ENCODE measurements at regions not wholly inside any gene's neighbourhood (a gene's known extent, or its start where the extent isn't known, plus 50 kb on each side); places are given as distances from the start of the nearest gene placed in this dataset.
A peak's percentile ranks its signal among the peaks of the same experiment; 100 is the strongest.

GRCh38 chr14:106199097-106199496 is 672.7 kb downstream of the TMEM121 start:
- H3K36me3 Mint-ChIP-seq (ENCODE audit: low read depth), result no peaks in the 10 kb centered on the region
- peaks cover 15% of the 10 kb centered on the region for H3K4me1 Mint-ChIP-seq (ENCODE audit: low read depth)
- H3K9me3 Mint-ChIP-seq, result no peaks in the 10 kb centered on the region
- no peak overlapping the region for H3K4me3 Mint-ChIP-seq
- peaks cover 74% of the 10 kb centered on the region for H3K27me3 Mint-ChIP-seq (ENCODE audit: low read depth)
- no peak overlapping the region for H3K27ac Mint-ChIP-seq

GRCh38 chr14:106200541-106201315 is 674.3 kb downstream of the TMEM121 start:
- peaks cover 65% of the 10 kb centered on the region for H3K27me3 Mint-ChIP-seq (ENCODE audit: low read depth)
- no peak overlapping the region for H3K27ac Mint-ChIP-seq
- H3K36me3 Mint-ChIP-seq (ENCODE audit: low read depth), result no peaks in the 10 kb centered on the region

DNA sequence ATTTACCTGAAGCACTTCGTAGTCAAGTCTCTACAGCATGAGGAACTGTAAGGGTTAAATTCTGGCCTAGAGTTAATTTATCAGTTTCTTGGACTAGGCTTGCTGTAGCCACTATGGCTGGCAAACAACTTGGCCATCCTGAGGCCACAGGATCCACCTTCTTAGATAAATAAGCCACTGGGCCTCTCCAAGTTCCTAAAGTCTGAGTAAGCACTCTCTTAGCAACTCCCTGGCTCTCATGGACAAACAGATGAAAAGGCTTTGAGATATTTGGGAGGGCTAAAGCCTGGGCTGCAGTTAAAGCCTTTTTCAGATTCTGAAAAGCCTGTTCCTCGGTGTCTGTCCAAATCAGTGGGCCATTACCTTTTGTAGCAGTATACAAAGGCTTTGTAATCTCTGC is 675.0 kb downstream of the TMEM121 start:
- Mint-ChIP-seq H3K27ac (no peak overlapping the region), H3K36me3 (ENCODE audit: low read depth) (no peaks in the 10 kb centered on the region), H3K9me3 (no peaks in the 10 kb centered on the region), H3K27me3 (ENCODE audit: low read depth) (peaks cover 61% of the 10 kb centered on the region), H3K4me3 (no peak overlapping the region), H3K4me1 (ENCODE audit: low read depth) (peaks cover 13% of the 10 kb centered on the region)

More at GRCh38 chr14:106200541-106201315, 674.3 kb downstream of the TMEM121 start:
- H3K4me1 Mint-ChIP-seq (ENCODE audit: low read depth), result peaks cover 15% of the 10 kb centered on the region
- H3K9me3 Mint-ChIP-seq, result no peaks in the 10 kb centered on the region
- peak overlapping the region; percentile 26 for H3K4me3 Mint-ChIP-seq

GRCh38 chr14:106203438-106203837 is 677.1 kb downstream of the TMEM121 start:
- H3K4me1 Mint-ChIP-seq (ENCODE audit: low read depth), result peaks cover 9% of the 10 kb centered on the region
- H3K36me3 Mint-ChIP-seq (ENCODE audit: low read depth), result no peaks in the 10 kb centered on the region
- H3K27me3 Mint-ChIP-seq (ENCODE audit: low read depth), result peaks cover 56% of the 10 kb centered on the region
- no peak overlapping the region for H3K27ac Mint-ChIP-seq
- H3K4me3 Mint-ChIP-seq, result no peak overlapping the region
- H3K9me3 Mint-ChIP-seq, result no peaks in the 10 kb centered on the region

DNA sequence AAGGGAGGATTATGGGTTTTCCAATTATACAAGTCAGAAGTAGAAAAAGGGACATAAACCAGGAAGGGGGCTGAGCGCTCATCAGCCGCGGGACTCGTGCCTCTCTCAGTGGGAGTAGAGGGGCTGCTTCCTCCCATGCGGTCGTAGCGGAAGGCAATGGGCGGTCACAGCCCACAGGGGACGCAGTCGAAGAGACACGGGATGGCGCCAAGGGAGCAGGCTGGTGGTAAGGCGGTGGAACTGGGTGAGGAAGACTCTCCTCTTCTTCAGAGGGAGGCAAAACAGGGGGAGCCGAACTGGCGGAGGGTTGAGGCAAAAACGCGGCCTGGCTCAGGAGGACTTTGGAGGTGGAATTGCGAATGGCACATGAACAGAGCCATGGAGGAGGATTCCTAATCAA is 677.7 kb downstream of the TMEM121 start:
- H3K4me3 Mint-ChIP-seq, result no peak overlapping the region
- H3K36me3 Mint-ChIP-seq (ENCODE audit: low read depth), result no peaks in the 10 kb centered on the region
- peaks cover 9% of the 10 kb centered on the region for H3K4me1 Mint-ChIP-seq (ENCODE audit: low read depth)
- no peaks in the 10 kb centered on the region for H3K9me3 Mint-ChIP-seq
- H3K27me3 Mint-ChIP-seq (ENCODE audit: low read depth), result peaks cover 55% of the 10 kb centered on the region
- no peak overlapping the region for H3K27ac Mint-ChIP-seq

DNA sequence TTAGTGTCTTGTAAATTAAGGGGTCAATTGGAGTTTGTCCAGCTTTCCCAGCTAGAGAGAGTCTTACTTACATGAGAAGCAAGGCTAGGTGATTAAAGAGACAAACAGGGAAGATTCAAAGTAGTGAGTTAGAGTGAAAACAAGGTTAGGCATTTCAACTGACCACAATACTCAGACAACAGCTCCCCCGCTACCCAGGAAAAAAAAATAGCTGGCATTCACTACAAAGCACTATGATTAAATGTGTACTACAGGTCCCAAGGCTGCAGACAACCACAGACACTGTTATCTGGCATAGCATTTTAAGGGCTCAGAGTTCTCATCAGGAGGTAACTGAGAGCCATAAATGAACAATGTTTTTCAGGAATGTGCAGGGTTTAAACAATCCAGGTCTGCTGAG is 680.9 kb downstream of the TMEM121 start:
- H3K9me3 Mint-ChIP-seq, result no peaks in the 10 kb centered on the region
- H3K27ac Mint-ChIP-seq, result no peak overlapping the region
- no peak overlapping the region for H3K4me3 Mint-ChIP-seq
- H3K4me1 Mint-ChIP-seq (ENCODE audit: low read depth), result no peaks in the 10 kb centered on the region
- H3K36me3 Mint-ChIP-seq (ENCODE audit: low read depth), result no peaks in the 10 kb centered on the region
- peaks cover 38% of the 10 kb centered on the region for H3K27me3 Mint-ChIP-seq (ENCODE audit: low read depth)

DNA sequence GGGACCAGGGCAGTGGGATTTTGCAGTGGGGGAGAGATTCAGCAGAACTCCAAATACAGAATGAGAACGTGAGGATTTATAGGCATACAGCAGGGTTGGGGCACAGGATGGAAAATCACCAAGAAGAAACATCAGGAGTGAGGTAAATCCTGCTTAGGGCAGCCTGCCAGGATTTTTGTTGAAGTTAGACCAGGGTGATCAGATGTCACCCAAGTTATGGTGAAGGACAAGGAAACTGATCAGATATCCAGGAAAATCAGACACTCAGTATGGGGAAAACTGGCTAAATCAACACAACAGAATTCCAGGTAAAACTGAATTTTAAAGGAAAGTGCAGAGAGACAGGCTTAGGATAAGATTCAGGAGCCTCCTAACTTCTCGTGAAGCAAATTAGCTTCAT is 682.4 kb downstream of the TMEM121 start:
- Mint-ChIP-seq H3K9me3 (no peaks in the 10 kb centered on the region), H3K4me3 (no peak overlapping the region), H3K27me3 (ENCODE audit: low read depth) (peaks cover 32% of the 10 kb centered on the region), H3K27ac (no peak overlapping the region), H3K4me1 (ENCODE audit: low read depth) (no peaks in the 10 kb centered on the region), H3K36me3 (ENCODE audit: low read depth) (no peaks in the 10 kb centered on the region)

- H3K27me3 Mint-ChIP-seq (ENCODE audit: low read depth), result peaks cover 38% of the 10 kb centered on the region
- no peaks in the 10 kb centered on the region for H3K4me1 Mint-ChIP-seq (ENCODE audit: low read depth)
- H3K36me3 Mint-ChIP-seq (ENCODE audit: low read depth), result no peaks in the 10 kb centered on the region
- H3K9me3 Mint-ChIP-seq, result no peaks in the 10 kb centered on the region
- H3K27ac Mint-ChIP-seq, result no peak overlapping the region
- H3K4me3 Mint-ChIP-seq, result no peak overlapping the region
Measured at GRCh38 chr14:106209755-106210154, 683.4 kb downstream of the TMEM121 start.

GRCh38 chr14:106210650-106211049 is 684.3 kb downstream of the TMEM121 start:
- Mint-ChIP-seq H3K9me3 (no peaks in the 10 kb centered on the region), H3K27me3 (ENCODE audit: low read depth) (peaks cover 42% of the 10 kb centered on the region), H3K36me3 (ENCODE audit: low read depth) (no peaks in the 10 kb centered on the region), H3K27ac (no peak overlapping the region), H3K4me3 (no peak overlapping the region), H3K4me1 (ENCODE audit: low read depth) (no peaks in the 10 kb centered on the region)

DNA sequence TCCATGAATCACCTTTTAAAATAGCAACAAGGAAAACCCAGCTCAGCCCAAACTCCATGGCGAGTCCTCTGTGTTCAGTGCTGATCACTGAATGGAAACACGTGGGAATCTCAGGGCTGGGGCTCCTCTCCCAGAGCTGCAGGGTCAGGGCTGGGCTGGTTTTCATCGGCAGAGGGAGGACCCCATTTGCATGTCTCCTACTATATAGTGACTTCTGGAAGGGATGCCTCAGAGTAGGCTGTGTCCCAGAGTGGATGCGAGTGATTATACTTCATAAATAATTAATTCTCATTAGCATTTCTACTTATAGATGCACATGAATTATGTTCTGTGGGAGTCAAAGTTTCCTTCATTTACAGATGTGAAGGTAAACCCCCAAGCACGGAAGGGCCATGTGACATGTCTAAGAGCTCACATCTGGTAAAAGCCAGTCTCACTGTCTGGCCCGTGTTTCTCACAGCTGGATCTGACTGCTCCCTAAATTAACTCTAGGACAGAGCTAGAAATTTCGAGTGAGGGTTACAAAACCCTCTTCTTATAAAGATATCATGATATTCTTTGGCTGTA is 685.0 kb downstream of the TMEM121 start:
- Mint-ChIP-seq H3K4me3 (no peak overlapping the region), H3K27ac (no peak overlapping the region), H3K9me3 (no peaks in the 10 kb centered on the region)

DNA sequence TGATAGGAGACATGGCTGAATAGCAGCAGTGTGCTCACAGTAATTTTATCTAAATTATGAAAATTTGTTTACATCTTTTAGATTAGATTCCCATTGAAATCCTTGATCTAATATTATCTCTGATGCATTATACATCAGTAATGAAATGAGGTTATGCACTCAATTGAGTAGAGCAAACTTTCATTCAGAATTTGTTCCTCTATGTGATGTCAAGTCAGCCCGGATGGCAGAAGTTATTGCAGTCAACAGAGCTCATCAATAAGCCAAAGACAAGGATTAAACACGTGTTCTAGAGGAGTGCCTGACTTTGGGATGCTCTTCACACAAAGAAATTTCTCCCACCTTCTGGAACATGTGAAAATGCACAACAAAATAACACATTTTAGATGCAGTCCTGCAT is 688.8 kb downstream of the TMEM121 start:
- Mint-ChIP-seq H3K27me3 (ENCODE audit: low read depth) (peaks cover 26% of the 10 kb centered on the region), H3K36me3 (ENCODE audit: low read depth) (no peaks in the 10 kb centered on the region), H3K27ac (no peak overlapping the region), H3K9me3 (no peaks in the 10 kb centered on the region), H3K4me1 (ENCODE audit: low read depth) (no peaks in the 10 kb centered on the region), H3K4me3 (no peak overlapping the region)

More for the DNA sequence above, 685.0 kb downstream of the TMEM121 start:
- H3K4me1 Mint-ChIP-seq (ENCODE audit: low read depth), result no peaks in the 10 kb centered on the region
- H3K36me3 Mint-ChIP-seq (ENCODE audit: low read depth), result no peaks in the 10 kb centered on the region
- H3K27me3 Mint-ChIP-seq (ENCODE audit: low read depth), result peaks cover 46% of the 10 kb centered on the region

DNA sequence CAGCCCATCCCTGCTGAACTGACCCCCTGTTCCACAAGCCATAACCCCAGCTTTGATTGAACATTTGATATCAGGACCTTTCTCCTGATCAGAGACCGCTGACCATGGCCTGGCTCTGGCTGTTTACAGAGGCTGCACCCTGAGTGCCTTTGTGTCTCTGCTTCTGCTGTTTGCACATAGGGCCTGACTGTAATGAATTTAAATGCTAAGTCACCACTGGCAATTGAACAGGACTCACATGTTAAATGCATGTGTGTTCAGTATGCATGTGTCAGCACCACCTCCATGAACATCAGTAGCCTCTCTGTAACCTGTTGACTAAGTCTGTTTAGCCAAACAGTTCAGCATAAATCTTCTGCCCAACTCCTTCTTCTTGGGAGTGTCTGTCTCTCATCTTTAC is 690.3 kb downstream of the TMEM121 start:
- no peaks in the 10 kb centered on the region for H3K36me3 Mint-ChIP-seq (ENCODE audit: low read depth)
- H3K4me3 Mint-ChIP-seq, result no peak overlapping the region
- no peaks in the 10 kb centered on the region for H3K9me3 Mint-ChIP-seq
- H3K4me1 Mint-ChIP-seq (ENCODE audit: low read depth), result no peaks in the 10 kb centered on the region
- H3K27ac Mint-ChIP-seq, result no peak overlapping the region
- peaks cover 27% of the 10 kb centered on the region for H3K27me3 Mint-ChIP-seq (ENCODE audit: low read depth)

GRCh38 chr14:106218174-106218573 is 691.8 kb downstream of the TMEM121 start:
- H3K4me1 Mint-ChIP-seq (ENCODE audit: low read depth), result no peaks in the 10 kb centered on the region
- peaks cover 24% of the 10 kb centered on the region for H3K27me3 Mint-ChIP-seq (ENCODE audit: low read depth)
- H3K9me3 Mint-ChIP-seq, result no peaks in the 10 kb centered on the region
- no peaks in the 10 kb centered on the region for H3K36me3 Mint-ChIP-seq (ENCODE audit: low read depth)
- H3K4me3 Mint-ChIP-seq, result no peak overlapping the region
- H3K27ac Mint-ChIP-seq, result no peak overlapping the region

GRCh38 chr14:106222311-106222710 is 695.9 kb downstream of the TMEM121 start:
- peaks cover 8% of the 10 kb centered on the region for H3K27me3 Mint-ChIP-seq (ENCODE audit: low read depth)
- no peaks in the 10 kb centered on the region for H3K9me3 Mint-ChIP-seq
- H3K4me3 Mint-ChIP-seq, result no peak overlapping the region
- H3K36me3 Mint-ChIP-seq (ENCODE audit: low read depth), result no peaks in the 10 kb centered on the region
- H3K4me1 Mint-ChIP-seq (ENCODE audit: low read depth), result peaks cover 8% of the 10 kb centered on the region
- H3K27ac Mint-ChIP-seq, result no peak overlapping the region

DNA sequence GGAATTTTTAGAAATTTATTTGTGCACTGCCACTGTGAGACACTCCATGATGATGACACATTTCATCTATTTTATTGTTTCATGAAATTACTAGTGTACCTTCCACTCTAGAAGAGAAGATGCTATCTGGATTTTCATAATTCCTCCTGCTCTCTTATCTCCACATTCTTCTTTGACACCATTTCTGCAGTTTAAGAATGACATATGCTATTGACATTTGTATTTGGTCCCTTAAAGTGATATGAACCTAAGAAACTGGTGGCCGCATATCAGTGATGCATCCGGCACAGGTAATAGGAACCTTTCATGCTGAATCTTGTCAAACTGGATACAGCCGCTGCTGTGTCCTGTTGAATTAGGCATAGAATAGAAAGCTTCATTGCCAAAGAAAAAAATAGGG is 696.3 kb downstream of the TMEM121 start:
- Mint-ChIP-seq H3K27me3 (ENCODE audit: low read depth) (peaks cover 7% of the 10 kb centered on the region), H3K36me3 (ENCODE audit: low read depth) (no peaks in the 10 kb centered on the region), H3K27ac (no peak overlapping the region), H3K4me1 (ENCODE audit: low read depth) (peaks cover 8% of the 10 kb centered on the region), H3K4me3 (no peak overlapping the region), H3K9me3 (no peaks in the 10 kb centered on the region)
